Fibroblast of villous mesenchyme (primary cell): ENCODE measurements at regions not wholly inside any gene's neighbourhood (a gene's known extent, or its start where the extent isn't known, plus 50 kb on each side); places are given as distances from the start of the nearest gene placed in this dataset.

Experiments
- DNase-seq: peaks from one replicate; pipeline ENCODE4 v3.0.0-alpha.2; 2010; ENCODE audit warnings: low read depth
- H3K4me3 ChIP-seq: 2 replicates; pipeline ENCODE4 v1.5.1; 2011; ENCODE audit warnings: low read depth, mild to moderate bottlenecking, low read length
- TF ChIP-seq, protein P1 (sequence below): IDR thresholded peaks from 2 replicates; pipeline ENCODE4 v1.5.1; 2012; ENCODE audit warnings: low read depth, mild to moderate bottlenecking, low read length; ENCODE audit not compliant: insufficient read depth

DNA sequence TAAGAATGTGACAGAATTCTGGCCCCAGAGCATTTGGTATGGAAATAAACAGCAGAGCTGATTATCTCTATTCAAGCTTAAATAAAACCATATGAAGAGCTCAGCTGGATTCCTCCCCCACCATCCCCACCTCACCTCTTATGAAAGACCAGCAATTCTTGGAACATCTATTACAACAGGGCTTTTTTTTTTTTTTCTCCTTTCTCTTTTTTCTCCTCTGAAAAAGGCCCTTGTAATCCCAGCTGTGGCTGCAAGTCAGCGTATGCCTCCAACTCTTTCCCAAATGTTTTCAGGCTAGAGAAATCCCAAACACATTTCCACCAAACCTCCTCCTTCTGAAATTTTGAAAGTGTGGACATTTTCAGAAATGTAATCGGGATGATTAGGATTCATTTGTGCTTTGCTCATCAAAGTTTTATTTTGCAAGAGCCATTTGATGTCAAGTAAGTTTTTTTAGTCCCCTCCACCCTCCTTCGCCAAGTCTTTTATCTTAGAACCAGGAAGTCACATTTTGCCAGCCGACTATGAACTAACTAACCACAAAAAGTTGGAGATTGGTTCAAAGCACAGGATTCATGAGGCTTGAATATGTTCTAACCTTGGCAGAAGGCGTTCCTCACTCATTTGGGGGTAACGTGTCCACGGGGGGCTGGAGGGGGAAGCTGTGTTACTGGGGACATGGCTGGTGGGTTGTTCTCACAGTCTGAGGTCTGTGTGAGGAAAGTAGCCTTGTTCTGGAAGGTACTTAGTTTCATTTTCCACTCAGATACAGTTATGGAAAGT, 142.0 kb upstream of the PDZRN3 start:
- TF ChIP-seq, protein P1, sequence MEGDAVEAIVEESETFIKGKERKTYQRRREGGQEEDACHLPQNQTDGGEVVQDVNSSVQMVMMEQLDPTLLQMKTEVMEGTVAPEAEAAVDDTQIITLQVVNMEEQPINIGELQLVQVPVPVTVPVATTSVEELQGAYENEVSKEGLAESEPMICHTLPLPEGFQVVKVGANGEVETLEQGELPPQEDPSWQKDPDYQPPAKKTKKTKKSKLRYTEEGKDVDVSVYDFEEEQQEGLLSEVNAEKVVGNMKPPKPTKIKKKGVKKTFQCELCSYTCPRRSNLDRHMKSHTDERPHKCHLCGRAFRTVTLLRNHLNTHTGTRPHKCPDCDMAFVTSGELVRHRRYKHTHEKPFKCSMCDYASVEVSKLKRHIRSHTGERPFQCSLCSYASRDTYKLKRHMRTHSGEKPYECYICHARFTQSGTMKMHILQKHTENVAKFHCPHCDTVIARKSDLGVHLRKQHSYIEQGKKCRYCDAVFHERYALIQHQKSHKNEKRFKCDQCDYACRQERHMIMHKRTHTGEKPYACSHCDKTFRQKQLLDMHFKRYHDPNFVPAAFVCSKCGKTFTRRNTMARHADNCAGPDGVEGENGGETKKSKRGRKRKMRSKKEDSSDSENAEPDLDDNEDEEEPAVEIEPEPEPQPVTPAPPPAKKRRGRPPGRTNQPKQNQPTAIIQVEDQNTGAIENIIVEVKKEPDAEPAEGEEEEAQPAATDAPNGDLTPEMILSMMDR, result no peak
- peak; percentile 84 for DNase-seq
- H3K4me3 ChIP-seq, result peak overlapping the region; percentile 19

DNA sequence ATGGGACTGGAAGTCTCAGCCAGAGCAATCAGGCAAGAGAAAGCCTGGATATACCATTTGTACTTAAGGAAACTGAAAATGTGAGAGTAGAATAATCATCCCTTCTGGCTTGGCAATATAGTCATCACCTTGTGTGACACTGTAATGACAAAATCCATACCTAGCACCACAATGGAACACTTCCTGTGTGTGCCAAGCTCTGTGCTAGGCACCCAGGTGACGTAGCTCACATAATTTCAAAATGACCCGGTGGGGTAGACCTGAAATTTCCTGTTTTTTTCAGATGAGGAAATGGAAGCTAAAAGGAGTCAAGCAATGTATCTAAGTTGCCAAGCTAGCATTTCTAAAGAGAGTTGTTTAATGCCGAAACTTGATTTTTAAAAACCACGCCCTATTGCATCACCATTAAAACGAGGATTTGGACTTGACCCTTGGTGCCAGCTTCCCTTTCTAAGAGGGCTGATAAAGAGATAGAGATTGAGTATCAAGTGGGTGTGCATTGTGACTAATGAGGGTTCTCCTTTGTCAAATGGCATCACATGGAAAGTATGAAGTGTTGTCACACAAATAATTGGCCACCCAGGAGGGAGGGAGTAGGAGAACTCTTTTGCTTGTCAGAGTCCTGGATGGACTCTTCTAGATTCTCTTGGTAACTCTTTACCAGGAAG, 141.3 kb upstream of the PDZRN3 start:
- TF ChIP-seq, protein P1, result no peak
- DNase-seq, result no peak
- no peak overlapping the region for H3K4me3 ChIP-seq

DNA sequence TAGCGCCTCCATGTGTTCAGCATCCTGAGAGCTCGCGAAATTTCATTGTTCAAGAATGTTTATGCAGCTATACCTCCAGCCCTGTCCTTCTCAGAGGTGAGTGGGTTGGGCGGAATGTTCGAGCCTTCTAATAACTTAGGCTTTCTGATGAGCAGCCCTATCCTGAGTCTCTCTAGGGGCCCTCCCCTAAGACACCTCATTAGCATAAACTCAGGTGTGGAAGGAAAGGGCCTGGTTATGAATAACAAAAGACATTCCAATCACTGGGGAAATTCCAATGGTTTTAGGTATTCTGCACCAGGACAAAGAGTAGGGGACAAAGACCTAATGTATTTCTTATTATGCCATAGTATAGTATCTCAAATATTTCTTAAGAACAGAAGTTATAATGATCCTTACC, 138.1 kb upstream of the PDZRN3 start:
- DNase-seq, result no peak
- no peak overlapping the region for H3K4me3 ChIP-seq
- TF ChIP-seq, protein P1, result no peak

DNA sequence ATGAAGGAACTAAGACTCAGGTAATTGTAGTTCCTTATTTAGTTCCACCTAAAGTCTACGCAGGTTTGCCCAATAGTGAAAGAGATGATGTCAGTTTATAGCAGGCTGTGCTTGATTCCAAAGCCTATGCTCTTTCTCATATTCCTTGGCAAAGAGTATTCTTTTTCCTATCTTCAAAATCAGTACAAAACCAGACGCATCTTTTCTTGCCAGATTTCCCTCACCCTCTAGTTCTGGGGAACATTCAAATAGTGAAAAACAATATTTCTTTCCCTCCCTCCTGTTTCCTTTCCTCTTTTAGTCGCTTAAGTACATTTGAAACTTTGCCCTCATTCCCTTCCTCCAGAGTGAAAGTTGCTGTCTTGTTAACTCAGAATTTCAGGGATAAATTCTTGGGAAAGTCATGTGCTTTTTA, 134.6 kb upstream of the PDZRN3 start:
- TF ChIP-seq, protein P1, result no peak
- no peak overlapping the region for H3K4me3 ChIP-seq

DNA sequence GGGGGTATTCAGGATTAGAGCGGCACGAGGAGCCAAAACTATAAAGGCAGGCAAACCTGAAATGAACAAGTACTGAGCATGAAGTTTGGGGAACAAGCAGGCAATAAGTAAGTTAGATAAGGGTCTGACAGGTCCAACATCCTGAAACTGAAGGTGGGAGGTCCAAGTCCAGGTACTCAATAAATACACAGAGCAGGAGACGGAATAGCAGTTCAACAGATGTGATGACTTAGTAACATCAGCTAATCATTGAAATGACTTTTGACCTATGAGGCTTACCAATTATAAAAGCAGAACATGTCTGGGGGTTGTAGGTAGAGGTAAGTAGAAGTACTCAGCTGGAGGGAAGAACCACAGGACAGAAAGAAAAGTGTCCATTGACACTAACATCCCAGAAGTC, 132.8 kb upstream of the PDZRN3 start:
- DNase-seq, result no peak
- TF ChIP-seq, protein P1, result no peak
- no peak overlapping the region for H3K4me3 ChIP-seq

More for the DNA sequence above, 134.6 kb upstream of the PDZRN3 start:
- DNase-seq, result peak; percentile 31

DNA sequence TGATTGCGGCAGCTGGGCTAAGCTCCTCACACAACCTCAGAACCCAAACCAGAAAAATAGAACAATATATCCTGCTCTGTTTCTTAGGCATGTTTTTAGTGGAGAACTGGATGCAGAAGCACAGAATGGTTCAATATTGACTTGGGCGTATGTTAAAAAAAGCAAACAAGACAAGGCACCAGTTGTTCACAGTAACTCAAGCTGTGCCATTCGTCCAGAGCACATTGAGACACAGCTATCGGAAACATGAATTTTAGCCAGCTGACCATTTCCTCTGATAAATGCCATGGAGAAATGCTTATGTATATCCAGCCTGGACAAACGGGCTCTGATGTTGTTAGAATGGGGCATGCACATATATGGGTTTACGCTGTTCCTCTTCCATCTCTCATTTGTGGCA, 129.2 kb upstream of the PDZRN3 start:
- DNase-seq, result no peak
- TF ChIP-seq, protein P1, result no peak
- no peak overlapping the region for H3K4me3 ChIP-seq
